ENCODE measurements at regions not wholly inside any gene's neighbourhood (a gene's known extent, or its start where the extent isn't known, plus 50 kb on each side); places are given as distances from the start of the nearest gene placed in this dataset.
"Not testable (repeated sequence)": the region's sequence is repeated elsewhere in the genome, so short reads cannot be mapped to it uniquely, and the experiment has no call there.

DNA sequence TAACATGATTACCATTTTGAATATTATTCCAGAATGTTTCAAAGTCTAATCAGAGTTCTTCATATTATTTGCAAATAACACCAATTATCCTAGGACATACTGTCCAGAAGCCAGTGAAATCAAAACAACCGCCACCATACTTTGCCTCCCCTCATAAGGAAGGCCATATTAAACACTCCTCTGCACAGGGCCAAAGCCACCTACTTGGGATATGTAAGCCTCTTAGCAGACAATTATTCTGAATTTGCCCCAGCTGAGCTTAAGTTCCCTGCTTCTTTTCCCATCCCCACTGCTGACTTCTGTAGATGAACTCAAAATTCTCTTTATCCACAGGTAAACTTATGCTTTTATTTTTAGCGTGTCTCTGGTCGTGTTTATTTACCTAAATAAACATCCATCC is 374.0 kb downstream of the KIF2B start:
- no peak for DNase-seq
- Histone ChIP-seq H3K27me3 (no peaks in the 10 kb centered on the region; the same call in 1 of the 2 replicates), H3K4me1 (no peaks in the 10 kb centered on the region), H3K4me3 (ENCODE audit: low read depth, low read length) (no peak overlapping the region), H3K36me3 (no peaks in the 10 kb centered on the region), H3K9me3 (no peaks in the 10 kb centered on the region)
- TF ChIP-seq, protein P1, sequence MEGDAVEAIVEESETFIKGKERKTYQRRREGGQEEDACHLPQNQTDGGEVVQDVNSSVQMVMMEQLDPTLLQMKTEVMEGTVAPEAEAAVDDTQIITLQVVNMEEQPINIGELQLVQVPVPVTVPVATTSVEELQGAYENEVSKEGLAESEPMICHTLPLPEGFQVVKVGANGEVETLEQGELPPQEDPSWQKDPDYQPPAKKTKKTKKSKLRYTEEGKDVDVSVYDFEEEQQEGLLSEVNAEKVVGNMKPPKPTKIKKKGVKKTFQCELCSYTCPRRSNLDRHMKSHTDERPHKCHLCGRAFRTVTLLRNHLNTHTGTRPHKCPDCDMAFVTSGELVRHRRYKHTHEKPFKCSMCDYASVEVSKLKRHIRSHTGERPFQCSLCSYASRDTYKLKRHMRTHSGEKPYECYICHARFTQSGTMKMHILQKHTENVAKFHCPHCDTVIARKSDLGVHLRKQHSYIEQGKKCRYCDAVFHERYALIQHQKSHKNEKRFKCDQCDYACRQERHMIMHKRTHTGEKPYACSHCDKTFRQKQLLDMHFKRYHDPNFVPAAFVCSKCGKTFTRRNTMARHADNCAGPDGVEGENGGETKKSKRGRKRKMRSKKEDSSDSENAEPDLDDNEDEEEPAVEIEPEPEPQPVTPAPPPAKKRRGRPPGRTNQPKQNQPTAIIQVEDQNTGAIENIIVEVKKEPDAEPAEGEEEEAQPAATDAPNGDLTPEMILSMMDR (IDR thresholded peaks at IDR 0.05; ENCODE audit: low read depth, low read length) = no peak

DNA sequence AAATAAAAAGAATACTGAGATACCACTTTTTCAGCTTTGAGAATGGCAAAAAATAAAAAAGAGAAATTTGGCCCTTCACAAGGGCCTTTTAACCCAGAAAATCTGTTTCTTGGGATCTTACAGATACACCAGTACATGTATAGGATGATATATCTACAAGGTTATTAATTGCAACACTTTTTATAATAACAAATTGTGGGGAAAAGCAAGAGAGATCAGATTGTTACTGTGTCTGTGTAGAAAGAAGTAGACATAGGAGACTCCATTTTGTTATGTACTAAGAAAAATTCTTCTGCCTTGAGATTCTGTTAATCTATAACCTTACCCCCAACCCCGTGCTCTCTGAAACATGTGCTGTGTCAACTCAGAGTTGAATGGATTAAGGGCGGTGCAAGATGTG is 378.7 kb downstream of the KIF2B start:
- H3K4me1 ChIP-seq; H3K36me3 ChIP-seq; DNase-seq; H3K27me3 ChIP-seq; H3K9me3 ChIP-seq; H3K4me3 ChIP-seq (ENCODE audit: low read depth, low read length): not testable (repeated sequence)

DNA sequence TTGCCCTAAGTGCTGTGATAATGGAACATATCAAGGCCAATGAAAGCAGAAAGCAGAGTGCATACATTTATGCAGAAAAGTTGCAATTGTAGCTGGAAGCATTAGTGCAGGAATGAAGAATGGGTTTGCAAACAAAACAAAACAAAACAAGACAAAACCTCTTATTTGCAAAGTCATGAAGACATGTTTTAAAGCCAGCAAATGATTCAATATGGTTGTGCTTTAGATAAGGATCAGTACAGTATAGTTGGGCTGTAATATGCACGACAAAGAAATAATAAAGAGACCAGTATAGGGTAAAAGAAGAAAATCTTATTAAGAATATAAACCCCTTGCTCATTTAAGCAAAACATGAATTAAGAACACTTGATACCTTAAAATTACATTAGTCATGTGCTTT is 398.1 kb downstream of the KIF2B start:
- H3K36me3 ChIP-seq = no peaks in the 10 kb centered on the region
- no peaks in the 10 kb centered on the region for H3K4me1 ChIP-seq
- TF ChIP-seq, protein P1 (IDR thresholded peaks at IDR 0.05; ENCODE audit: low read depth, low read length) = no peak
- no peak overlapping the region for H3K4me3 ChIP-seq (ENCODE audit: low read depth, low read length)
- H3K9me3 ChIP-seq = no peaks in the 10 kb centered on the region
- no peak for DNase-seq
- no peaks in the 10 kb centered on the region for H3K27me3 ChIP-seq

DNA sequence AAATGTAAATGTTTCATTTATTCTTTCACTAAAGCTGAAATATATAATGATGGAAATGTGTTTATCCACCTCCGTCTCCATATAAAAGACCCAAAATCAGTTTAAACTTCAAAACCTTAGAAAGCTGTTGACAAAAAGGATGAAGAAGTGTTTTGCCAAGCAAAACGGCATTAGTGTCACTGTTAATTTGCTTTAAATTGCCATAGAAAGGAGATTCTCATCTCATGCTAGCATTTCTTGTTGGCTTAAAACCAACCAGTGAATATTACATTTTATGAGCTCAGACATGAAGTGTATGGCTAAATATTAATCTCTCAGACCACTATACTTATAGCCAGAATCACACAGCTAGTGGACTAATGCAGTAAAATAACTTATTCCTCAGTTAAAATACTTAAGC is 398.8 kb downstream of the KIF2B start:
- Histone ChIP-seq H3K27me3 (no peaks in the 10 kb centered on the region), H3K4me3 (ENCODE audit: low read depth, low read length) (no peak overlapping the region), H3K9me3 (no peaks in the 10 kb centered on the region), H3K4me1 (no peaks in the 10 kb centered on the region), H3K36me3 (no peaks in the 10 kb centered on the region)
- no peak for DNase-seq
- TF ChIP-seq, protein P1 (IDR thresholded peaks at IDR 0.05; ENCODE audit: low read depth, low read length) = no peak

DNA sequence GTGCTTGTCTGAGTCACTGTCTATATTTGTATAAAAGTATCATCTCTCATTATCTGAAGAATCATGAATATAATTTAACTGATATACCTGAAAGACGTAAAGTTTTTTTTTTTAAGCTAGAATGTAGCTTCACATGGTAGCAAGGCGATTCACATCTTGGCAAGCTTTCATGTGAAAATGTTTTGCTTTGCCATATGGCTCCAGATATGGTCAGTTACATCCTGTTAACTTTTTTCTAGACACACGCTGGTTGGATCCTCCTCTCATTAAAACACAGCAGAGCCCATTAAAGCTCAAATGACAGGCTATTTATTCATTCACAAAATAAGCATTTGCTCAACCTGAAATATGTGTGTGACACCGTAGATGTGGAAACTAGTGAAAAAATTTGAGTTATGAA is 412.8 kb downstream of the KIF2B start:
- no peaks in the 10 kb centered on the region for H3K4me1 ChIP-seq
- DNase-seq = no peak
- no peaks in the 10 kb centered on the region for H3K36me3 ChIP-seq
- TF ChIP-seq, protein P1 (IDR thresholded peaks at IDR 0.05; ENCODE audit: low read depth, low read length) = no peak
- no peak overlapping the region for H3K4me3 ChIP-seq (ENCODE audit: low read depth, low read length)
- no peaks in the 10 kb centered on the region for H3K27me3 ChIP-seq
- H3K9me3 ChIP-seq = no peaks in the 10 kb centered on the region

DNA sequence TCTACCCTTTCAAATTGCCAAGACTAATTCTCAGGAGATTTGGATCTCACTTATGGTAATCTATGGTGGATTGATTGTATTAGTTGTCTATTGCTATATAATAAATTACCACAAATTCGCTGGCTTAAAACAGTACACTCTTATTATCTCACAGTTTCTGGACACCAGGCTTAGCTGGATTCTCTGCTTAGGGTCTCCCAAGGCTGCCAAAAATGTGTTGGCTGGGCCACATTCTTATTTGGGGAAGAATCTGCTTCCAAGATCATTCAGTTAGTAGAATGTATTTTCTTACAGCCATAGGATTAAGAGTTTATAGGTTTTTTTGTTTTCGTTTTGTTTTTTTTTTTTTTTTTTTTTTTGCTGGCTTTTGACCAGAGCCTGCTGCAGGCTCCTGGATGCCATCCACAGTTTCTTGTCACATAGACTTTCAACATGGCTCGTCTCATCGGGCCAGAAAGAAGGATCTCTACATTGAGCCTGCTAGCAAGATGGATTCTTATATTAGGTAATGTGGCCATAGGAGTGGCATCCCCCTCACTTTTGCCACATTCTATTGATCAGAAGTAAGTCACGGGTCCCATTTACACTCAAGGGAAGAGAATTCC is 415.3 kb downstream of the KIF2B start:
- TF ChIP-seq, protein P1 (IDR thresholded peaks at IDR 0.05; ENCODE audit: low read depth, low read length) = no peak
- no peaks in the 10 kb centered on the region for H3K36me3 ChIP-seq
- no peak for DNase-seq
- H3K9me3 ChIP-seq = no peaks in the 10 kb centered on the region
- no peaks in the 10 kb centered on the region for H3K27me3 ChIP-seq
- no peaks in the 10 kb centered on the region for H3K4me1 ChIP-seq
- no peak overlapping the region for H3K4me3 ChIP-seq (ENCODE audit: low read depth, low read length)

DNA sequence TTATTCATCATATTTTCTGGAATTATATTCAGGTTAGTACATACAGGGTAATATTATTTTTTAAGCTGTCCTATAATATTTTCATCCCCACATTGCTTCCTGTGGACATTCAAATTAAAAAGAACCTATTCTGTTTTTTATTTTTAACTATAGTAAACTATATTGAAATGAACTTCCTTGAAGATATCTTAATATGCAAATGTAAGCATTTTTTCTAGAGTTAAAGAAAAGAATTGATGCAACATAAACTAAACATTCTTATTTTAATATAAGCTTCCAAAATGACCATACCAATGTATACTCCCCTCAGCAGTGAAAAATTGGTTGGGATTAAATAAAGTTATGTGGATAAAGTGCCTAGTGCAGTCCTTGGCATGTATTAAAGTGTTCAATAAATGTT is 416.6 kb downstream of the KIF2B start:
- no peak overlapping the region for H3K4me3 ChIP-seq (ENCODE audit: low read depth, low read length)
- no peaks in the 10 kb centered on the region for H3K4me1 ChIP-seq
- DNase-seq = no peak
- TF ChIP-seq, protein P1 (IDR thresholded peaks at IDR 0.05; ENCODE audit: low read depth, low read length) = no peak
- H3K9me3 ChIP-seq = no peaks in the 10 kb centered on the region
- no peaks in the 10 kb centered on the region for H3K36me3 ChIP-seq
- H3K27me3 ChIP-seq = no peaks in the 10 kb centered on the region
